Suprapubic skin (tissue), 4 donors: ENCODE measurements at regions not wholly inside any gene's neighbourhood (a gene's known extent, or its start where the extent isn't known, plus 50 kb on each side); places are given as distances from the start of the nearest gene placed in this dataset.

Experiments
- DNase-seq, 2 donors: peaks; one replicate each; pipeline ENCODE4 v3.0.0-alpha.2; 2019; ENCODE audit warnings: low spot score in 2 of 2
- H3K27ac ChIP-seq: fragments of 200-600 bp; sonication (generic); one replicate; pipeline ENCODE4 v1.5.1; 2019
- H3K27me3 ChIP-seq: fragments of 200-600 bp; sonication (generic); one replicate; pipeline ENCODE4 v1.5.1; 2019
- H3K36me3 ChIP-seq: fragments of 200-600 bp; sonication (generic); one replicate; pipeline ENCODE4 v1.5.1; 2019
- H3K4me1 ChIP-seq: fragments of 200-600 bp; sonication (generic); one replicate; pipeline ENCODE4 v1.5.1; 2019
- H3K4me3 ChIP-seq: fragments of 200-600 bp; sonication (generic); one replicate; pipeline ENCODE4 v1.5.1; 2019; ENCODE audit warnings: mild to moderate bottlenecking
- H3K9me3 ChIP-seq: fragments of 200-600 bp; sonication (generic); one replicate; pipeline ENCODE4 v1.5.1; 2019
- EP300 ChIP-seq: sonication (generic); formaldehyde crosslinking; IDR thresholded peaks from one replicate; pipeline ENCODE4 v1.6.1; 2017; ENCODE audit warnings: antibody characterized with exemption
- POLR2A ChIP-seq, 2 donors: fragments of 450-650 bp; IDR thresholded peaks; one replicate each; pipeline ENCODE4 v1.6.1; 2017; ENCODE audit warnings: antibody characterized with exemption in 2 of 2, mild to moderate bottlenecking in 2 of 2, moderate library complexity in 2 of 2
- POLR2AphosphoS5 ChIP-seq, 3 donors: sonication (generic); formaldehyde crosslinking; IDR thresholded peaks; one replicate each; pipeline ENCODE4 v1.6.1; 2017; ENCODE audit warnings: antibody characterized with exemption in 3 of 3
- WGBS: methylation state at CpG from one replicate; pipeline ENCODE4 v1.1.5; 2018; 5-methylcytosine and 5-hydroxymethylcytosine counted together
- TF ChIP-seq, protein P1 (sequence below), 2 donors: fragments of 200-600 bp in 1 of 2; fragments of 450-650 bp in 1 of 2; sonication (generic) in 1 of 2; IDR thresholded peaks; one replicate each; pipeline ENCODE4 v1.5.1; 2016 to 2019; ENCODE audit warnings: antibody characterized with exemption in 2 of 2, mild to moderate bottlenecking in 1 of 2, moderate library complexity in 1 of 2

DNA sequence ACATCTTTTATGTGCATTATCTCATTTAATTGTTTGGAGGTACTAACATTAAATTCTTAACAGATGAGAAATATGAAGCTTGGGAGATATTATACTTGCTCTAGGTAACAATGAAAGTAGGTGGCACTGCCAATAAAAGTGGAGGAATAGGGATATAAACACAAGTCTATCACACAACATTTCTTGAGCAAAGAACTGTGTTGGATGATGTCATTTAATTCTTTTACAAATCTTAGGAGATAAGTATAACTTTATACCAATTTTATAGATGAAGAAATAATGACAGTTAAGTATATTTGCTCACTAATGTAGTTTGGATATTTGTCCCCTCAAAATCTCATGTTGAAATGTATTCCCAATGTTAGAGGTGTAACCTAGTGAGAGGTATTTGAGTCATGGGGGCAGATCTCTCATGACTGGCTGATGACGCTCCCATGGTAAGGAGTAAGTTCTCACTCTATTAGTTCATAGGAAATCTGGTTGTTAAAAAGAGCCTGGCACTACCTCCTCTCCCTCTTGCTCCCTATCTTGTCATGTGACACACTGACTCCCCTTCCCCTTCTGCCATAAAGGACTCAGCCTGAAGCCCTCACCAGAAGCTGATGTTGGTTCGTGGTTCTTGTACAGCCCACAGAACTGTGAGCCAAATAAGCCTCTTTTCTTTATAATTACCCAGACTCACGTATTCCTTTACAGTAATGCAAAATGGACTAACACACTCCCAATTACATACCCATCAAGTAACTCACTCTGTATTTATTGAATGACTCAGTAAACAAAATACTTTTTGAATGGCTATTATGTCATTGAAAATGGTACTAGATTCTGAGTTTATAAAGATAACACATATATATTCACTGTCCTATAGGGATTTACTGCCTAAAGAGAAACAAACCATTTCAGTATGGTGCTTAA lies 146.8 kb upstream of the KITLG start:
- Histone ChIP-seq H3K27me3 (no peaks in the 10 kb centered on the region), H3K9me3 (no peaks in the 10 kb centered on the region), H3K4me1 (peaks cover 6% of the 10 kb centered on the region), H3K36me3 (no peaks in the 10 kb centered on the region), H3K4me3 (no peak overlapping the region), H3K27ac (no peak overlapping the region)
- no peak for DNase-seq
- 75% methylated on average over 3 of the region's 3 CpGs for WGBS
- no peak for TF ChIP-seq POLR2AphosphoS5 (IDR thresholded peaks at IDR 0.05)
- TF ChIP-seq, protein P1, sequence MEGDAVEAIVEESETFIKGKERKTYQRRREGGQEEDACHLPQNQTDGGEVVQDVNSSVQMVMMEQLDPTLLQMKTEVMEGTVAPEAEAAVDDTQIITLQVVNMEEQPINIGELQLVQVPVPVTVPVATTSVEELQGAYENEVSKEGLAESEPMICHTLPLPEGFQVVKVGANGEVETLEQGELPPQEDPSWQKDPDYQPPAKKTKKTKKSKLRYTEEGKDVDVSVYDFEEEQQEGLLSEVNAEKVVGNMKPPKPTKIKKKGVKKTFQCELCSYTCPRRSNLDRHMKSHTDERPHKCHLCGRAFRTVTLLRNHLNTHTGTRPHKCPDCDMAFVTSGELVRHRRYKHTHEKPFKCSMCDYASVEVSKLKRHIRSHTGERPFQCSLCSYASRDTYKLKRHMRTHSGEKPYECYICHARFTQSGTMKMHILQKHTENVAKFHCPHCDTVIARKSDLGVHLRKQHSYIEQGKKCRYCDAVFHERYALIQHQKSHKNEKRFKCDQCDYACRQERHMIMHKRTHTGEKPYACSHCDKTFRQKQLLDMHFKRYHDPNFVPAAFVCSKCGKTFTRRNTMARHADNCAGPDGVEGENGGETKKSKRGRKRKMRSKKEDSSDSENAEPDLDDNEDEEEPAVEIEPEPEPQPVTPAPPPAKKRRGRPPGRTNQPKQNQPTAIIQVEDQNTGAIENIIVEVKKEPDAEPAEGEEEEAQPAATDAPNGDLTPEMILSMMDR (IDR thresholded peaks at IDR 0.05) = no peak
- no peak for TF ChIP-seq POLR2A (IDR thresholded peaks at IDR 0.05)
- no peak for TF ChIP-seq EP300

DNA sequence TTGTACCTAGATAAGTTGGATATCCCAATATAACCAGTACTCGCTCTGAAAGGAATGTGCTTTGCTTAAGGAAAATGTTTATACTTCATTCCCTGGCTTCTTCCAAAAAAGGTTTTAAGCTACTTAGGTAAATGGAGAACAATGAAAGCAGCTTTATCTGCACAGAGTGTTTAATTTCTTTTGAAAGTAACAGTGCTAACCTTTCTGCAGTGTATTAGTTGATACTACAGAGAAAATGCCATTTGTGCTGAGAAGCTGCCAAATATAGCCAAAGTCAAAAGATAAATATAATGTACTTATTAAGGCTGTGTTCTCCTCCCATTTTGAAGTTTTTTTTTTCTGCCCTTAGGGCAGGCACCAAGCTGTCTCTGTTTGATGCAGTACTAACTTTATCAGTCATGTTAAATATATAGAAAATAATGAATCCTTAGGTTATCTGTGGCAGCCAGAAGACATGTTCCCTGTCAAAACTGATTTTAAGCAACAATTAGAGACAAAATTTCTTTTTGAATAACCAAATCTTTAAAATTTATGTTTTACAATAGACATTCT lies 145.4 kb upstream of the KITLG start:
- Histone ChIP-seq H3K27ac (no peak overlapping the region), H3K36me3 (no peaks in the 10 kb centered on the region), H3K27me3 (no peaks in the 10 kb centered on the region), H3K9me3 (no peaks in the 10 kb centered on the region), H3K4me3 (no peak overlapping the region), H3K4me1 (peaks cover 11% of the 10 kb centered on the region)
- 83% methylated on average over 1 of the region's 1 CpG for WGBS
- no peak for DNase-seq
- TF ChIP-seq POLR2AphosphoS5 (IDR thresholded peaks at IDR 0.05) = no peak
- no peak for TF ChIP-seq EP300
- TF ChIP-seq POLR2A (IDR thresholded peaks at IDR 0.05) = no peak
- TF ChIP-seq, protein P1 (IDR thresholded peaks at IDR 0.05) = no peak

DNA sequence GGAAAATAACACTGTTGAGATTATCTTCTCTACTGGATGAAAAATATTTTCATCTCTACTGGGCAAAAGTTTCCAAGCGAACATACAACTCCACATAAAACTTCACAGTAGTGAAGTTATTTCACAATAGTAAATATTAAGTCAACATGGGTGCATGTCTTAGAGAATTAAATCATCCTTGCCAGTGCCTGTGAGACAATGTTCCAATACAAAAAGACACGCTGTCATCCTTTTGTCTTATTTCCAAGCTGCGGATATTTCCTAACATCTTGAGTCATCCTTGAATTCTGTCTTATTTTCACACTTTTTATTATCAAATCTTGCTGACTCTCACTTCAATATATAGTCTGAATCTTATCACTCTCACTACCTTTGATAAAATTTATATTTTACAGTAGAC lies 142.9 kb upstream of the KITLG start:
- peaks cover 11% of the 10 kb centered on the region for H3K4me1 ChIP-seq
- WGBS = 45% methylated on average over 3 of the region's 3 CpGs
- no peak for TF ChIP-seq EP300
- no peak for TF ChIP-seq POLR2A (IDR thresholded peaks at IDR 0.05)
- TF ChIP-seq POLR2AphosphoS5 (IDR thresholded peaks at IDR 0.05) = no peak
- TF ChIP-seq, protein P1 (IDR thresholded peaks at IDR 0.05) = no peak

GRCh38 chr12:88720785-88721650 lies 140.7 kb upstream of the KITLG start:
- no peak for DNase-seq
- Histone ChIP-seq H3K4me3 (no peak overlapping the region), H3K9me3 (no peaks in the 10 kb centered on the region), H3K27ac (no peak overlapping the region), H3K4me1 (peaks cover 15% of the 10 kb centered on the region), H3K36me3 (no peaks in the 10 kb centered on the region), H3K27me3 (no peaks in the 10 kb centered on the region)
- WGBS = 42% methylated on average over 5 of the region's 5 CpGs
- TF ChIP-seq, protein P1 (IDR thresholded peaks at IDR 0.05) = no peak
- TF ChIP-seq EP300 (no peak), POLR2AphosphoS5 (IDR thresholded peaks at IDR 0.05) (no peak), POLR2A (IDR thresholded peaks at IDR 0.05) (no peak)

More for the DNA sequence above, 142.9 kb upstream of the KITLG start:
- H3K36me3 ChIP-seq = no peaks in the 10 kb centered on the region
- H3K9me3 ChIP-seq = no peaks in the 10 kb centered on the region
- DNase-seq = no peak
- no peak overlapping the region for H3K27ac ChIP-seq
- H3K27me3 ChIP-seq = no peaks in the 10 kb centered on the region
- no peak overlapping the region for H3K4me3 ChIP-seq
